LNCAP (cell line): ENCODE measurements at regions not wholly inside any gene's neighbourhood (a gene's known extent, or its start where the extent isn't known, plus 50 kb on each side); places are given as distances from the start of the nearest gene placed in this dataset.

Source experiments
- CTCF ChIP-seq: fragments of 450-650 bp; IDR thresholded peaks from 2 replicates; pipeline ENCODE4 v1.5.1; 2017; ENCODE audit warnings: mild to moderate bottlenecking

- no peak for TF ChIP-seq CTCF
Observed at GRCh38 chr6:144416244-144416643, 131.1 kb downstream of the UTRN start.

GRCh38 chr6:144416773-144417172 is 131.6 kb downstream of the UTRN start:
- TF ChIP-seq CTCF = no peak

- no peak for TF ChIP-seq CTCF
Observed at GRCh38 chr6:144417681-144418080, 132.5 kb downstream of the UTRN start.

GRCh38 chr6:144418959-144419545 is 133.9 kb downstream of the UTRN start:
- no peak for TF ChIP-seq CTCF

- no peak for TF ChIP-seq CTCF
Observed at GRCh38 chr6:144423167-144423566, 138.0 kb downstream of the UTRN start.

GRCh38 chr6:144429753-144430152 is 144.6 kb downstream of the UTRN start:
- no peak for TF ChIP-seq CTCF

GRCh38 chr6:144434308-144434990 is 149.3 kb downstream of the UTRN start:
- TF ChIP-seq CTCF = no peak
